SU-DHL-6 (cell line): ENCODE measurements at regions not wholly inside any gene's neighbourhood (a gene's known extent, or its start where the extent isn't known, plus 50 kb on each side); places are given as distances from the start of the nearest gene placed in this dataset.

Experiments
- H2AFZ ChIP-seq: fragments of 200-600 bp; sonication (generic); 2 replicates; pipeline ENCODE4 v1.6.1; 2014; ENCODE audit warnings: low read depth, mild to moderate bottlenecking, moderate library complexity, mixed read lengths, antibody characterized with exemption, low read length; ENCODE audit not compliant: severe bottlenecking
- H3F3A ChIP-seq: fragments of 200-600 bp; shearing (Covaris generic); 2 replicates; pipeline ENCODE4 v1.6.0; 2016; ENCODE audit warnings: antibody characterized with exemption, mild to moderate bottlenecking; ENCODE audit not compliant: insufficient read depth
- H3K27ac ChIP-seq: fragments of 200-600 bp; sonication (generic); 2 replicates; pipeline ENCODE4 v1.5.1; 2016; ENCODE audit warnings: low read depth, mild to moderate bottlenecking, low read length, moderate library complexity, mixed read lengths
- H3K27me3 ChIP-seq: fragments of 200-600 bp; sonication (generic), shearing (Covaris generic); 2 replicates; pipeline ENCODE4 v1.6.0; 2014; ENCODE audit warnings: mild to moderate bottlenecking, low read length
- H3K36me3 ChIP-seq: fragments of 200-600 bp; sonication (generic); 2 replicates; pipeline ENCODE4 v1.6.1; 2014; ENCODE audit warnings: mild to moderate bottlenecking, low read length, mixed read lengths
- H3K4me2 ChIP-seq: fragments of 300-600, 200-600 bp; shearing (Covaris generic), sonication (generic); 2 replicates; pipeline ENCODE4 v1.6.0; 2014; ENCODE audit warnings: low read length, low read depth, mild to moderate bottlenecking; ENCODE audit not compliant: poor library complexity, severe bottlenecking
- H3K4me3 ChIP-seq: fragments of 200-600 bp; sonication (generic); 2 replicates; pipeline ENCODE4 v1.5.1; 2014; ENCODE audit warnings: antibody characterized with exemption, low read length, mild to moderate bottlenecking, mixed read lengths; ENCODE audit not compliant: insufficient read depth, poor library complexity, severe bottlenecking
- H3K79me2 ChIP-seq: fragments of 200-600 bp; sonication (generic); 2 replicates; pipeline ENCODE4 v1.6.1; 2014; ENCODE audit warnings: mild to moderate bottlenecking, low read length, moderate library complexity; ENCODE audit not compliant: insufficient read depth
- H3K9ac ChIP-seq: fragments of 200-600 bp; sonication (generic); 2 replicates; pipeline ENCODE4 v1.7.0; 2014; ENCODE audit warnings: mild to moderate bottlenecking, low read length
- H3K9me2 ChIP-seq: fragments of 200-600 bp; sonication (generic); replicated peaks from 2 replicates; pipeline ENCODE4 v1.6.1; 2014; ENCODE audit warnings: low read length; ENCODE audit not compliant: insufficient read depth
- H3K9me3 ChIP-seq: fragments of 200-600 bp; sonication (generic); 2 replicates; pipeline ENCODE4 v1.6.1; 2014; ENCODE audit warnings: low read length, mixed read lengths; ENCODE audit not compliant: insufficient read depth
- H4K20me1 ChIP-seq: fragments of 200-600 bp; sonication (generic); 2 replicates; pipeline ENCODE4 v1.6.1; 2014; ENCODE audit warnings: low read depth, mild to moderate bottlenecking, antibody characterized with exemption, low read length, moderate library complexity, mixed read lengths
- EZH2phosphoT487 ChIP-seq: fragments of 200-600 bp; sonication (generic), shearing (Covaris generic); conservative IDR thresholded peaks from 2 replicates; pipeline ENCODE4 v1.6.1; 2018; ENCODE audit warnings: mild to moderate bottlenecking, antibody characterized with exemption, low read length, moderate library complexity, mixed read lengths
- TF ChIP-seq, protein P1 (sequence below): fragments of 200-600 bp; sonication (generic); IDR thresholded peaks from one replicate; pipeline ENCODE4 v1.5.1; 2017; ENCODE audit warnings: antibody characterized with exemption, mild to moderate bottlenecking, low read length, moderate library complexity; ENCODE audit not compliant: insufficient read depth, poor library complexity, severe bottlenecking

DNA sequence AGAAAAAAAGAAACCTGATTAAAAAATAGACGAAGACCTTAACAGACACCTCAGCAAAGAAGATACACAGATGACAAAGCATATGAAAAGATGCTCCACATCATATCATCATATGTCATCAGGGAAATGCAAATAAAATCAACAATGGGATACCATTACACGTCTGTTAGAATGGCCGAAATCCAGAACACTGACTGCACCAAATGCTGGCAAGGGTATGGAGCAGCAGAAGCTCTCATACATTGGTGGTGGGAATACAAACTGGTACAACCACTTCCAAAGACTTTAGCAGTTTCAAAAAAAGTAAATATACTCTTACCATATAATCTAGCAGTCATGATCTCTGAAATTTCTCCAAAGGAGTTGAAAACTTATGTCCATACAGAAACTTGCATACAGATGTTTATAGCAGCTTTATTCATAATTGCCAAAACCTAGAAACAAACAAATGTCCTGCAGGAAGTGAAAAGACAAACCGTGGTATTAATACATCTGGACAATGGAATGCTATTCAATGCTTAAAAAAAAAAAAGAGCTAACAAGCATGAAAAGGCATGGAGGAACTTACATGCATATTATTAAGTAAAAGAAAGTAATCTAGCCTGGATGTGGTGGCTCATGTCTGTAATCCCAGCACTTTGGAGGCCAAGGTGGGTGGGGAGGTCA, 107.4 kb downstream of the HES1 start:
- Histone ChIP-seq H3K4me2 (no peak overlapping the region), H4K20me1 (no peaks in the 10 kb centered on the region), H3K27ac (no peak overlapping the region), H2AFZ (no peak overlapping the region), H3F3A (no peaks in the 10 kb centered on the region), H3K36me3 (no peaks in the 10 kb centered on the region), H3K4me3 (no peak overlapping the region), H3K9ac (no peak overlapping the region), H3K9me3 (no peaks in the 10 kb centered on the region), H3K79me2 (no peaks in the 10 kb centered on the region), H3K27me3 (no peaks in the 10 kb centered on the region), H3K9me2 (no peaks in the 10 kb centered on the region)
- TF ChIP-seq EZH2phosphoT487 = no peak
- TF ChIP-seq, protein P1, sequence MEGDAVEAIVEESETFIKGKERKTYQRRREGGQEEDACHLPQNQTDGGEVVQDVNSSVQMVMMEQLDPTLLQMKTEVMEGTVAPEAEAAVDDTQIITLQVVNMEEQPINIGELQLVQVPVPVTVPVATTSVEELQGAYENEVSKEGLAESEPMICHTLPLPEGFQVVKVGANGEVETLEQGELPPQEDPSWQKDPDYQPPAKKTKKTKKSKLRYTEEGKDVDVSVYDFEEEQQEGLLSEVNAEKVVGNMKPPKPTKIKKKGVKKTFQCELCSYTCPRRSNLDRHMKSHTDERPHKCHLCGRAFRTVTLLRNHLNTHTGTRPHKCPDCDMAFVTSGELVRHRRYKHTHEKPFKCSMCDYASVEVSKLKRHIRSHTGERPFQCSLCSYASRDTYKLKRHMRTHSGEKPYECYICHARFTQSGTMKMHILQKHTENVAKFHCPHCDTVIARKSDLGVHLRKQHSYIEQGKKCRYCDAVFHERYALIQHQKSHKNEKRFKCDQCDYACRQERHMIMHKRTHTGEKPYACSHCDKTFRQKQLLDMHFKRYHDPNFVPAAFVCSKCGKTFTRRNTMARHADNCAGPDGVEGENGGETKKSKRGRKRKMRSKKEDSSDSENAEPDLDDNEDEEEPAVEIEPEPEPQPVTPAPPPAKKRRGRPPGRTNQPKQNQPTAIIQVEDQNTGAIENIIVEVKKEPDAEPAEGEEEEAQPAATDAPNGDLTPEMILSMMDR = no peak

DNA sequence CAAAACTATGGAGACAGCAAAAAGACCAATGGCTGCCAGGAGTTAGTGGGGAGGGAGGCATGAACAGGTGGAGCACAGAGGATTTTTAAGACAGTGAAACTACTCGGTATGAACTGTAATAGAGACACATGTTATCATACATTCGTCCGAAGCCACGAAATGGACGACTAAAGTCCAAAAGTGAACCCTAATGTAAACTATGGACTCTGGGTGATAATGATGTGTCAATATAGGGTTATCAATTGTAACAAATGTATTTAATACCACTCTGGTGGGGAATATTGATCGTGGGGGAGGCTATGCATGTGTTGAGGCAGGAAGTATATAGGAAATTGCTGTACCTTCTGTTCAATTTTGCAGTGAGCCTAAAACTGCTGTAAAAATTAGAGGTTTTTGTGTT, 107.0 kb downstream of the CPN2 start:
- no peak overlapping the region for H3K9ac ChIP-seq
- no peaks in the 10 kb centered on the region for H3K27me3 ChIP-seq
- H3K36me3 ChIP-seq = no peaks in the 10 kb centered on the region
- no peaks in the 10 kb centered on the region for H3K79me2 ChIP-seq
- H3K4me3 ChIP-seq = no peak overlapping the region
- H4K20me1 ChIP-seq = no peaks in the 10 kb centered on the region
- no peaks in the 10 kb centered on the region for H3K9me3 ChIP-seq
- no peaks in the 10 kb centered on the region for H3F3A ChIP-seq
- TF ChIP-seq EZH2phosphoT487 = no peak
- TF ChIP-seq, protein P1 = no peak
- no peak overlapping the region for H3K4me2 ChIP-seq
- H3K9me2 ChIP-seq = no peaks in the 10 kb centered on the region
- no peak overlapping the region for H2AFZ ChIP-seq
- H3K27ac ChIP-seq = no peak overlapping the region

DNA sequence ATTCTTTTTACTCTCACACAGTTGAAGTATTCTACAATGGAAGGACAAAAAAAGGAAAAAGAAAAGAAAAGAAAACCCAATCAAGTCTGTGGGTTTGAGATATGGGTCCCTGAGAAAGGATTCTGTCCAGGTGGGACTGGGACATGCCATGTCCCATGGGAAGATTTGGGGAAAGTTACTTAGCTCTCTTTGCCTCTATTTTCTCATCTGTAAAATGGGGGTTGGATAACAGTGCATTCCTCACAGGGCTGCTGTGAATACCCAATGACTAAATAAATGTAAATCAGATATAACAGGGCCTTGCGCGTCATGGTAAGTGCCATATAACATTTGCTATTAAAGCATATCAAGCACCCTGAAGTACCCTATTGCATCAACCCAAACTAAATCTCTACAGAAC, 105.7 kb downstream of the CPN2 start:
- Histone ChIP-seq H3K9me3 (no peaks in the 10 kb centered on the region), H3K4me3 (no peak overlapping the region), H3K27me3 (no peaks in the 10 kb centered on the region), H3F3A (no peaks in the 10 kb centered on the region), H3K9ac (no peak overlapping the region), H3K4me2 (no peak overlapping the region), H3K27ac (no peak overlapping the region), H3K9me2 (no peaks in the 10 kb centered on the region), H2AFZ (no peak overlapping the region), H3K79me2 (no peaks in the 10 kb centered on the region), H3K36me3 (no peaks in the 10 kb centered on the region), H4K20me1 (no peaks in the 10 kb centered on the region)
- TF ChIP-seq EZH2phosphoT487 = no peak
- TF ChIP-seq, protein P1 = no peak
